GM12874 (cell line): ENCODE measurements at regions not wholly inside any gene's neighbourhood (a gene's known extent, or its start where the extent isn't known, plus 50 kb on each side); places are given as distances from the start of the nearest gene placed in this dataset.

ENCODE experiments used
- TF ChIP-seq, protein P1 (sequence below): IDR thresholded peaks from 2 replicates; pipeline ENCODE4 v1.5.1; 2011; ENCODE audit warnings: low read depth, mild to moderate bottlenecking, control low read depth, low read length, moderate library complexity; ENCODE audit not compliant: insufficient read depth

DNA sequence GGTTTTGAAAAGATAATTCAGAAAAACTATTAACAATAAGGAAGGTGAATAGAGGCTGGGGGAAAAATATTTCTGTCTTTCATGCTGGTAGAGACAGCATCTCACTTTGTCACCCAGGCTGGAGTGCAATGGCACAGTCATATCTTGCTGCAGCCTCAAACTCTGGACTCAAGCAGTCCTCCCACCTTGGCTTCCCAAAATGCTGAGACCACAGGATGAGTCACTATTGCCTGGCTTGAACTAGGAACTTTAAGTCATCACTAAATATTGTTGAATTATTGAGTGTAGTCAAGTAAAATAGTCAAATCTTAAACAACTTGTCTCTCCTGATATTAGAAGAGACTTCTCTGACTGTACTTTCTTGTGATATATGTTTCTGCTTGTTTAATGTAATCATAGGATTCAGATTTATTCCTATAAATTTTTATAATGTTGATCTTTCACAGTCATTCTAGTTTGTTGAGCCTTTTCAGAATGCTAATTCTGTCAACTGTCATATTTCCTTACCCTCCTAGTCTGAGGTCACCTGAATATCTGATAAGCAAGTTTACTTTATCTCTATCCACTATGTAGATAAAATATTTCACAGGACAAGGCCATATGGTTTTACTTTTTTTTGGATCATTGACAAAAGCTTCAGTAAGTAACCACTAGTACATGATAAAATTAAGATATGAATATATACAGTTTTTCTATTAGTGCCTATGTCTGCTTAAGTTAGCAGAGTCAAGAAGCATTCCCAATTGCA is 1696.5 kb downstream of the MAT2B start:
- TF ChIP-seq, protein P1, sequence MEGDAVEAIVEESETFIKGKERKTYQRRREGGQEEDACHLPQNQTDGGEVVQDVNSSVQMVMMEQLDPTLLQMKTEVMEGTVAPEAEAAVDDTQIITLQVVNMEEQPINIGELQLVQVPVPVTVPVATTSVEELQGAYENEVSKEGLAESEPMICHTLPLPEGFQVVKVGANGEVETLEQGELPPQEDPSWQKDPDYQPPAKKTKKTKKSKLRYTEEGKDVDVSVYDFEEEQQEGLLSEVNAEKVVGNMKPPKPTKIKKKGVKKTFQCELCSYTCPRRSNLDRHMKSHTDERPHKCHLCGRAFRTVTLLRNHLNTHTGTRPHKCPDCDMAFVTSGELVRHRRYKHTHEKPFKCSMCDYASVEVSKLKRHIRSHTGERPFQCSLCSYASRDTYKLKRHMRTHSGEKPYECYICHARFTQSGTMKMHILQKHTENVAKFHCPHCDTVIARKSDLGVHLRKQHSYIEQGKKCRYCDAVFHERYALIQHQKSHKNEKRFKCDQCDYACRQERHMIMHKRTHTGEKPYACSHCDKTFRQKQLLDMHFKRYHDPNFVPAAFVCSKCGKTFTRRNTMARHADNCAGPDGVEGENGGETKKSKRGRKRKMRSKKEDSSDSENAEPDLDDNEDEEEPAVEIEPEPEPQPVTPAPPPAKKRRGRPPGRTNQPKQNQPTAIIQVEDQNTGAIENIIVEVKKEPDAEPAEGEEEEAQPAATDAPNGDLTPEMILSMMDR: no peak

DNA sequence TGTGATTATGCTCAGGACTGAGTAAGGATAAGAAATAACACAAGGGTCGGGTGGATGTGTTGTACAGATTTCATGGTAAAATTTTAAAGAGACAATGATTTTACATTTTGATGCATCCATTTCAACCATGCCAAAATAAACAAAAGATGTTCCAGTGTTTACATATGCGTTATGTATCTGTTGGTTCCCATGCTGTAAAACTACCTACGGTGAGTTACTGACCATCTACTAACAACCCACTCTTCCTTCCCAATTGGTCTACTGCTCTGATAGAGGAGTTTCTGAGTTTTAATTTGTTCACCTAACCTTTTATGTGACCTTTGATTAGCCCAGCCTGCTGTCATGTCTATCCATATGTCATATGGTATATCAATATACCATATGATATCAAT is 1697.1 kb downstream of the MAT2B start:
- TF ChIP-seq, protein P1: no peak

DNA sequence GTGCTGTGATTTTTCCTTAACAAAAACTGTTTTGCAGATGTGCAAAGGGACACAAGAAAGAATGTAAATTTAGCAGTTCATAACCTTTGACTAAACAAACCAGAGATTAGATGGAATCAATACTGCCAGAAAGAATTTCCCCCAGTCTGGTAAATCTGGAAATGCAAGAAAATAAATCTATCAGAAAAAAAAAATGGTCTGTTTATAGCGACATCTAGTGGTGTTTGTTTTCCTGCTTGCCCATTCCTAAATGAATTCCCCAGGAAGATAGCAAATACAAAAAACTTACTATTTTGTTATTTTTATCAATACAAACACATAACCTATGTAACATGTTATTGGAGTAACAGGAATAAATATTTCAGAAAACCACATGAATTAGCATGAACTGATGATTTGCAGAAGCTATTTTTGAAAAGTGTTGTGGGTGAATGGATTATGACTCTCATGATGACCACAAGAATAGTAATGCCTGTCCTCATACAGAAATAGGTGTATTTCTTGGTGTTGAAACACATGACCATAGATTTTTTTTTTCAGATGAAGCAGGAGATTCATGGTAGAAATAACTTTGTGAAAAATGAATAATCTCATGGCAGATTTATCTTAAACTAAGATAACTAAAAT is 1703.8 kb downstream of the MAT2B start:
- TF ChIP-seq, protein P1: peak; percentile 30; the same call in 1 of the 2 replicates

DNA sequence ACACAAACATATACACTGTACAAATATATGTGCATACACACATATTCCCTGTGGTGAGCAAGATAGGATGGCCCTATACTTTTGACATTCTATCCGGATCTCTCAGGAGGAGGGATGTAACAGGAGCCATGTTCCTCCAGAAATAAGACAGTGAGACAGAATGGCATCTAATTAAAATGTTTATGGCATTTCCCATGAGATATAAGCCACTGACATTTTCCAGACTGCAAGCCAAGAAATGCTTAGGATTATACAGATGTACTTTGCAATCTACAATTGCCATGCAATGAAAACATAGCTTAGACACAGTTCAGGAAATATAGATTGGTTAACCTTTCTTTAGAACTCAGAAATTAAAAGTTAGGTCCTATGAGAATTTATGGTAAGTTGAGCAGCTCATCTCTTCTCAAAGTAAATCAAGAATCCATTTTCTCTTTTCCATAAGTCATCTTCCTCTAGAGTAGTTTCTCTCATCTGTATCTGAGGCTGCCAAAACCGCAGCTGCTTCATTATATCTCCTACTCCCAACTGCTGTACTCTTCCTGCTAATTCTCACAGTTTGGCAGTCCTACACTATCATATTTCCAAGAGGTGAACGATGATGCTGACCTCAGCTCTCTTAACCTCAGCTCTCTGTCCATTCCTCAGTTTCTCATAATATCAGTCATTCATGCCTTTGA is 1719.1 kb downstream of the MAT2B start:
- TF ChIP-seq, protein P1: no peak

DNA sequence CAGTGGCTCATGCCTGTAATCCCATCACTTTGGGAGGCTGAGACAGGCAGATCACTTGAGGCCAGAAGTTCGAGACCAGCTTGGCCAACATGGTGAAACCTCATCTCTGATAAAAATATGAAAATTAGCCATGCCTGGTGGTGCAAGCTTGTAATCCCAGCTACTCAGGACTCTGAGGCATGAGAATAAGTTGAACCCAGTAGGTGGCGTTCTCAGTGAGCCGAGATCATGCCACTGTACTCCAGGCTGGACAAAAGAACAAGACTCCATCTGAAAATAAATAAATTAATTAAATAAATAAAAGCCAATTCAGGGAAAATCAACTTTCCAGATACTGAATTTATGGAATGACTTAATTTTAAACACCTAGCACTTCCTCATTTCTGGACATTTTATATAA is 1722.1 kb downstream of the MAT2B start:
- TF ChIP-seq, protein P1: no peak

DNA sequence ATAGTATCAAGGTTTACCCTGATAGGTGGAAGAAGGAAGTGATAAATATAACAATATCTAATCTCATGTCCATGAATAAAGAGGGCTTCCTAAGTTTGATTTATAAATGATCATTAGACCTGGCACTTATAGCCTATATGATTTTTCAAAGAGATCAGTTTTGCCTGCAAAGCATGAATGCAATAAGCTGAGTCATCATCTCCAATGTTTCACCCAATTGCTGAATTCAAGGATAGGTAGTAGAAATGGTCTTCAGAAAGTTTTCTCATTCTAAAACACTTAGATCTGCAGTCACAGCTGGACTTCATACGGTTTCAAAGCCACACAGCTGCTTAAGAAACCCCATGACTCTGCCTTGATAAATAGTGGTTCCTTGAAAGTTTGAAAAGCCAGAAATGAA is 1722.8 kb downstream of the MAT2B start:
- TF ChIP-seq, protein P1: no peak

DNA sequence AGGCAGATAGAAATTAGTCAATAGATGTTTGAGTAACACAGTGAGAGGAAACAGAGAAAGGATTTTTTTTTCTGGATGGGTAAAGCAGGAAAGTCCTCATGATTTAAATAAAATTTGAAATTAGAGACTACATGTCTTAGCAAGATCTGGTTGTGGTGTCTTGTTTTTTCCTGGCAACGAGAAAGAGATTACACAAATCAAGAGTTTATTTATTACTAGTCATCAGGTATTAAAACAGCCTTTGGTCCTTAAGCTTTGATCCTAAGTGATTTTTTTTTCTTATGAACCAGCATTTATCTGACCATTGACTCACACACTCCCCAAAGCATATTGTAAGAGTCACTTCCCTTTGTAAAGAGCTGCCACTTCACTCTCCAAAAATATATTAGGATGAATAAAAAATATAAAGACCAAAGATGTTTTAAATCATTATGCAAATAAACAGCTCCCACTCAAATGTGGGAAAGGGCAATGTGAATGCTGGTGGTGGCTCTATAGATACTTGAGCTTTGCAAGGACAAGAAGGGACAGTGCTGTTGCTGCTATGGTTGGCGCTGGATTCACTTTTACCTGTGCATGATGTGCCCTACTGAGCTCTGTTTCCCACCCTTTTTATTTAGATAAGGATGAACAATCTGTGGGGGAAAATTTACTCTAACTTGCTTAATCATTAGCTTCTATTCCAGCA is 1726.5 kb downstream of the MAT2B start:
- TF ChIP-seq, protein P1: no peak
